ENCODE measurements at regions not wholly inside any gene's neighbourhood (a gene's known extent, or its start where the extent isn't known, plus 50 kb on each side); places are given as distances from the start of the nearest gene placed in this dataset.

DNA sequence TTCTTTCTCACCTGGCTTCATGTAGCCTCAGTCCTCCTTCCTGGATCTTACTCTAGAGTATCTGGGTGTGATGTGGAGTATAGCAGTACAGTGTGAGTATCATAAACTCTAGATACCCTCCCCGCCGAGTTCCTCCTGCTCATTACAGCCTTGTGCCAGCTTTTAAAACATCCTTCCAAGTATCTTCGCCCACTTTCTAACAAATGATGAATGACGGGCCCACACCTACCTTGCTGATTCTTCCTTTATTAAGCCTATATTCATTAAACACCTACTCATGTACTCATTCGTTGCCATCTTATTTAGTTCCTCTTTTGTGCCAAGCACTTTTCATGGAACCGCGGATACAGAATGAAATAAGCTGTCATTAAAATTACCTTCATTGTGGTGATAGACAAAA is 1585.3 kb upstream of the TENM3 start:
- H3K27me3 ChIP-seq (ENCODE audit: insufficient read depth, low read depth, severe bottlenecking) = no peaks in the 10 kb centered on the region
- TF ChIP-seq, protein P1, sequence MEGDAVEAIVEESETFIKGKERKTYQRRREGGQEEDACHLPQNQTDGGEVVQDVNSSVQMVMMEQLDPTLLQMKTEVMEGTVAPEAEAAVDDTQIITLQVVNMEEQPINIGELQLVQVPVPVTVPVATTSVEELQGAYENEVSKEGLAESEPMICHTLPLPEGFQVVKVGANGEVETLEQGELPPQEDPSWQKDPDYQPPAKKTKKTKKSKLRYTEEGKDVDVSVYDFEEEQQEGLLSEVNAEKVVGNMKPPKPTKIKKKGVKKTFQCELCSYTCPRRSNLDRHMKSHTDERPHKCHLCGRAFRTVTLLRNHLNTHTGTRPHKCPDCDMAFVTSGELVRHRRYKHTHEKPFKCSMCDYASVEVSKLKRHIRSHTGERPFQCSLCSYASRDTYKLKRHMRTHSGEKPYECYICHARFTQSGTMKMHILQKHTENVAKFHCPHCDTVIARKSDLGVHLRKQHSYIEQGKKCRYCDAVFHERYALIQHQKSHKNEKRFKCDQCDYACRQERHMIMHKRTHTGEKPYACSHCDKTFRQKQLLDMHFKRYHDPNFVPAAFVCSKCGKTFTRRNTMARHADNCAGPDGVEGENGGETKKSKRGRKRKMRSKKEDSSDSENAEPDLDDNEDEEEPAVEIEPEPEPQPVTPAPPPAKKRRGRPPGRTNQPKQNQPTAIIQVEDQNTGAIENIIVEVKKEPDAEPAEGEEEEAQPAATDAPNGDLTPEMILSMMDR (IDR thresholded peaks at IDR 0.05; ENCODE audit: low read depth, low read length) = no peak
- no peak overlapping the region for H3K4me3 ChIP-seq (ENCODE audit: low read depth, low read length)
- H3K27ac ChIP-seq = no peak overlapping the region
- H3K9me3 ChIP-seq (ENCODE audit: severe bottlenecking) = no peaks in the 10 kb centered on the region
- DNase-seq = no peak
- H3K36me3 ChIP-seq = no peaks in the 10 kb centered on the region

DNA sequence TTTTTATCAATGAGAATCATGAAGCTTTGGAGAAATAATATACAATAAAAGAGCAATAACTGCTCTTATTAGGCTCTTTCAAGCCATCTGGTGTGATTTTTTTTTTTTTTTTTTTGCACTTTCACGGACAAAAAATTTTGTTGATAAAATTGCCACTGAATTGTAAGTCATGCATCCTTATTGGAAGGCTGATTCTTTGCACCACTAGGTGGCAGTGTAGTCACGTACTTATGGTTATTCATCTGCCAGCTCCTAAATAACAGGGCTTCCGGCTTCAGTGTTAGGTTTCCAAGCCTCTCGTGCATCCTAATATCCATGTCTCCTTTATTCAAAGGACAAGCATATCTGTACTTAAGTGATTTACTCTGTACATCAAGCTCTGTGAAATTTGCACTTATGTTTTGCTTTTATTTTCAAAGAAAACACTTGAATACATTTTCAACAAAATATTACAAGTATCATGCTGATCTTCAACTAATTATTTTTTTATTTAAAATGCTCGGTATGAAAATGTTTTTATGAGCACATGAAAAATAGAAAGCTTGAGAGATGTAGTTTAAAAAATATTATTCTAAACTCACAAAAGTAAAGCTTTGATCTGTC is 1578.3 kb upstream of the TENM3 start:
- Histone ChIP-seq H3K9me3 (ENCODE audit: severe bottlenecking) (no peaks in the 10 kb centered on the region), H3K36me3 (no peaks in the 10 kb centered on the region), H3K27ac (no peak overlapping the region), H3K4me3 (ENCODE audit: low read depth, low read length) (no peak overlapping the region; the same call in 1 of the 2 replicates), H3K27me3 (ENCODE audit: insufficient read depth, low read depth, severe bottlenecking) (no peaks in the 10 kb centered on the region)
- peak; percentile 85 for DNase-seq
- TF ChIP-seq, protein P1 (IDR thresholded peaks at IDR 0.05; ENCODE audit: low read depth, low read length) = peak; percentile 73

DNA sequence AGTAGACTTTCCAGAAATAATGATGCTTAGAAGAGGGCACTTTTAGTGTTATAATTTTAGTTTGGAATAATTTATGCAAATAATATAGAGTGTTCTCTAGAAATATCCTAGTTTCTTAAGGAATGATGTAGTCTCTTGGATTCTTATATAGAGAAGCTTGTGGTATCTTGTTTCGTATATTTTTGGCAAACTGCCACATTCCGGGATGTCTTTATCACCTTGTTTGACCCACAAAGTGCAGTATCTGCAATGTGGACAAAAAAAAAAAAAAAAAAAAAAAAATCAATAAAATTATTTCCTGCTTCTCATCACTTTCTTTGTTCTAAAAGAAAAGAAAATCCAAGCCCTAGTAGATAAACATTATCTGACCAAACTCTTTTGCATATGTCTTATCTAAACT is 1577.7 kb upstream of the TENM3 start:
- Histone ChIP-seq H3K27ac (no peak overlapping the region), H3K36me3 (no peaks in the 10 kb centered on the region), H3K4me3 (ENCODE audit: low read depth, low read length) (no peak overlapping the region), H3K9me3 (ENCODE audit: severe bottlenecking) (no peaks in the 10 kb centered on the region), H3K27me3 (ENCODE audit: insufficient read depth, low read depth, severe bottlenecking) (no peaks in the 10 kb centered on the region)
- TF ChIP-seq, protein P1 (IDR thresholded peaks at IDR 0.05; ENCODE audit: low read depth, low read length) = no peak
- no peak for DNase-seq

DNA sequence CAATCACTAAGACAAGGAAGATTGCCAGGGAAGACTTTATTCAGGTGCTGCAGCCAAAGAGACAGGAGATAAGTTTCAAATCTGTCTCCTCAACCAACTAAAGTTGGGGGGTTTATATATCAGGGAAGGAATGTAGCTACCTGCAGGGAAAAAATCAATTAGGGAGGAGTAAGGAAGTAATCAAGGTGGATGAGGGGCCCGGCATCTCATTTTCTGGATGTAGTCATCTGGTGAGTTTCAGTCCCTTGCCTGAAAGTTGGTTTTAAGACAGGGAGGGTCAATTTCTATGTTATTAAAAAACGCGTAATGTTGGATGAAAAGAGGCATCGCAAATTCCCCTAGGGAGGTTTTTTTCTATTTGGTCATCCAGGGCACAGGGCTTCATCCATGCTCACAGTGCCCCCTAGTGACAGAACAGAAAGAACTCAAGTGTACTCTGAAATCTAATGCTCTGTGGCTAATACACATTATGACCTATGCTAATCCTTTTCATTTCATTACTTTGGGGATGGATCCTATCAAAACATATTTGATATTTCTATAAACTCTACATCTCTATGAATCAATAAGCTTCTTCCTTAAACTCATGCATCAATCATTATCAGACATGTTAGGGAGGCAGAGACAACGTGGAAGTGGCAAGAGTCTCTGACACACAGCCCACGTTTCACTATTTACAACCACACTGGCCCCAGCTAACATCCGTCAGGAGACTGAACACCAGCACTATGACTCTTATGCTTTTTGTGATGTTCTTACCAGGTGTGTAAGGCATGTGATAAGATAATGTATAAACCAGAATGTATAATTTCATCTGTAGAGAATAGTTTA is 1577.0 kb upstream of the TENM3 start:
- H3K27ac ChIP-seq = no peak overlapping the region
- DNase-seq = peak; percentile 64
- no peaks in the 10 kb centered on the region for H3K9me3 ChIP-seq (ENCODE audit: severe bottlenecking)
- no peaks in the 10 kb centered on the region for H3K36me3 ChIP-seq
- TF ChIP-seq, protein P1 (IDR thresholded peaks at IDR 0.05; ENCODE audit: low read depth, low read length) = peak; percentile 79
- H3K4me3 ChIP-seq (ENCODE audit: low read depth, low read length) = peak overlapping the region; percentile 32
- no peaks in the 10 kb centered on the region for H3K27me3 ChIP-seq (ENCODE audit: insufficient read depth, low read depth, severe bottlenecking)

DNA sequence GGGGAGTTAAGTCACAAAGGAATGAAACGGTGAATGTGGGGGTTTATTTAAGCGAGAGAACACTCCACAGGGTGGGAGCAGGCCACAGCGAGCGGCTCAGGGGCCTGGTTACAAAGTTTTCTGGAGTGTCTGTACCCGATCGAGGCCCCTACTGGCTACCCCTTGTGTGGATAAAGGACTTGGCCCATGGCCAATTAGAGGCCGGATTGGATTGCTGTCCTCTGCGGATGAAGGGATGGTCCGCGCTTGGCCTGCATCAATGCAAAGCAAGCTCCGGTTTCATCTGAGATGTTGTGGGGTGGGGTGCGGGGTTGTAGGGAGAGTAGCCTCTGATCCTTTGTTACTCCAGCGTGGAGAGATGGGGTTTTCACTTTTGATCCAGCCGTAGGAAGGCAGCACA is 1574.5 kb upstream of the TENM3 start:
- no peak for DNase-seq
- H3K27me3 ChIP-seq (ENCODE audit: insufficient read depth, low read depth, severe bottlenecking) = no peaks in the 10 kb centered on the region
- no peak overlapping the region for H3K4me3 ChIP-seq (ENCODE audit: low read depth, low read length)
- no peak overlapping the region for H3K27ac ChIP-seq
- no peaks in the 10 kb centered on the region for H3K36me3 ChIP-seq
- no peaks in the 10 kb centered on the region for H3K9me3 ChIP-seq (ENCODE audit: severe bottlenecking)
- TF ChIP-seq, protein P1 (IDR thresholded peaks at IDR 0.05; ENCODE audit: low read depth, low read length) = no peak
